IPS-20b (cell line): ENCODE measurements at regions not wholly inside any gene's neighbourhood (a gene's known extent, or its start where the extent isn't known, plus 50 kb on each side); places are given as distances from the start of the nearest gene placed in this dataset.

ENCODE experiments used
- H3K27ac ChIP-seq: one replicate; pipeline ENCODE4 v1.5.1; 2013; ENCODE audit warnings: low read length
- H3K27me3 ChIP-seq: 2 replicates; pipeline ENCODE4 v1.6.1; 2013; ENCODE audit warnings: mild to moderate bottlenecking, low read length, inconsistent platforms; ENCODE audit not compliant: insufficient read depth
- H3K36me3 ChIP-seq: 2 replicates; pipeline ENCODE4 v1.6.1; 2013; ENCODE audit warnings: low read depth, mild to moderate bottlenecking, inconsistent platforms, low read length, moderate library complexity; ENCODE audit not compliant: insufficient read depth
- H3K4me1 ChIP-seq: 2 replicates; pipeline ENCODE4 v1.6.1; 2013; ENCODE audit warnings: mild to moderate bottlenecking, control low read depth, inconsistent platforms, low read length, moderate library complexity; ENCODE audit not compliant: insufficient read depth
- H3K4me3 ChIP-seq: 2 replicates; pipeline ENCODE4 v1.5.1; 2013; ENCODE audit warnings: mild to moderate bottlenecking, low read length, inconsistent platforms
- H3K9ac ChIP-seq: 2 replicates; pipeline ENCODE4 v1.6.1; 2013; ENCODE audit warnings: low read depth, mild to moderate bottlenecking, inconsistent platforms, low read length, moderate library complexity
- H3K9me3 ChIP-seq: 2 replicates; pipeline ENCODE4 v1.6.1; 2013; ENCODE audit warnings: mild to moderate bottlenecking, low read depth, low read length, inconsistent platforms; ENCODE audit not compliant: insufficient read depth

- Histone ChIP-seq H3K9me3 (0 out of 2 replicates have a peak, but pooled peaks cover under 1% of the 10 kb centered on the region), H3K9ac (no peak overlapping the region), H3K4me1 (no peaks in the 10 kb centered on the region)
Observed at GRCh38 chr5:124841829-124842712, 95.6 kb upstream of the ZNF608 start.

DNA sequence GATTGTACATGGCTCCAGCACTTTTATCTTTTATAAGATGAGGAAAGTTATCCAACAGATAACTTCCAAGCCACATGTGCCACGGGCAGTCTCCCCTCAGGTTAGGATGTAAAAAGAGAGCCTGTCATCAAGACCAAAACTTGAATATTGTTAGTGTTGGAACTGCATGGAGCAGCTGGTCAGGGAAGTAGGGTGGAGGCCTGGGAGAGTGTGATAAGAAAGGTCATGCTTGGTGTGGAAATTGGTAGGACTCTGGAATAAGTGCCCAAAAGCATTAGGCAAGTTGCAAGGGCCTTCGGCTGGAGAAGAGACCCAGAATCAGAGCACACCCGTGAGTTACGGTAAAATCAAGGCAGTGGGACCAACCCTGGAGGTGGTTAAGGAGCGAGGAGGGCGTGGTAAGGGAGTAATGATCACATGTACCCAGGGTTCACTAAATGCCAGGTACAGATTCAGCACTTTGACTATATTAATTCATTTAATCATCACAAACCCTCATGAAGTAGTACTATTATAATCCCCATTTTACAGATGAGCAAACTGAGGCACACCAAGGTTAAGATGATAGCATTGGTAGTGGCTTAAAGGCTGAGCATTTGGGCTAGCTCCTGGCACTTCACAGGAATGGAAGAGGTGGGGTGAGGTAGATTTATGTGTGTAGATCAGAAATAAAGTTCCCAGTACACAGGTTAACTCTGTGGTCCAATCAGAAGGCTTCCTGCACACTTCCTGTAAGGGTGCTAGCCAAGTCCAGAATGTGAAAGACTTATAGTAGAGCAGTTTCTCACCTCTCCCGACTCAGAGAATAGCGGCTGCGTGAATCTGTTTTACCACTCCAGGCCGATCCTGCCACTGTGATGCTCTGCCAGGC is 96.5 kb upstream of the ZNF608 start:
- H3K27me3 ChIP-seq: no peaks in the 10 kb centered on the region
- no peak overlapping the region for H3K9ac ChIP-seq
- no peak overlapping the region for H3K4me3 ChIP-seq
- H3K9me3 ChIP-seq: no peaks in the 10 kb centered on the region
- H3K27ac ChIP-seq: no peak overlapping the region
- no peaks in the 10 kb centered on the region for H3K4me1 ChIP-seq
- no peaks in the 10 kb centered on the region for H3K36me3 ChIP-seq

More at GRCh38 chr5:124841829-124842712, 95.6 kb upstream of the ZNF608 start:
- no peaks in the 10 kb centered on the region for H3K36me3 ChIP-seq
- no peak overlapping the region for H3K27ac ChIP-seq
- H3K4me3 ChIP-seq: no peak overlapping the region
- H3K27me3 ChIP-seq: no peaks in the 10 kb centered on the region

- no peak overlapping the region for H3K4me3 ChIP-seq
- H3K27ac ChIP-seq: no peak overlapping the region
- H3K9ac ChIP-seq: no peak overlapping the region
- no peaks in the 10 kb centered on the region for H3K27me3 ChIP-seq
- H3K9me3 ChIP-seq: no peaks in the 10 kb centered on the region
- H3K36me3 ChIP-seq: no peaks in the 10 kb centered on the region
- no peaks in the 10 kb centered on the region for H3K4me1 ChIP-seq
Observed at GRCh38 chr5:124843596-124843899, 97.1 kb upstream of the ZNF608 start.

- Histone ChIP-seq H3K9me3 (no peaks in the 10 kb centered on the region), H3K36me3 (no peaks in the 10 kb centered on the region), H3K27me3 (no peaks in the 10 kb centered on the region), H3K4me3 (no peak overlapping the region), H3K4me1 (no peaks in the 10 kb centered on the region), H3K9ac (no peak overlapping the region), H3K27ac (no peak overlapping the region)
Observed at GRCh38 chr5:124844371-124844920, 98.0 kb upstream of the ZNF608 start.

DNA sequence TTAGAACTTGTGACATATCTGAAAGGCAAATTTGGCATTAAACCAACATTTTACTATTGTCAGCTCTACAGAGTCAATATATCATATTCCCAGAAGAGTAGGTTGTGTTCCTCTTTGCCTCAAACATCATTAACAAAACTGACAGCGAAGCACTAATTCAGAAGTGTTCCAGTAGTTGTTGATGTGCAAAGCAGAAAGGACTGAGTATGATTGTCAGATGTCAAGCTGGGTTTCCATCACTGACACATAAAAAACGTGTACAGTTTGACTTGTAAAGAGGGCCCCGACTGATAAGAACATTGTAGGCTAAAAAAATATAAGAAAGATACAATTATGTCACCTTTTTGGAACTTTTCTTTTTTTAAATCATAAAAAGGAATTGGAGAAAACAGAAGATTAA is 101.5 kb upstream of the ZNF608 start:
- no peak overlapping the region for H3K4me3 ChIP-seq
- no peaks in the 10 kb centered on the region for H3K27me3 ChIP-seq
- no peak overlapping the region for H3K27ac ChIP-seq
- H3K4me1 ChIP-seq: no peaks in the 10 kb centered on the region
- H3K9ac ChIP-seq: no peak overlapping the region
- H3K36me3 ChIP-seq: no peaks in the 10 kb centered on the region
- no peaks in the 10 kb centered on the region for H3K9me3 ChIP-seq

- Histone ChIP-seq H3K36me3 (no peaks in the 10 kb centered on the region), H3K27me3 (no peaks in the 10 kb centered on the region), H3K4me3 (no peak overlapping the region), H3K9me3 (no peaks in the 10 kb centered on the region), H3K27ac (no peak overlapping the region), H3K9ac (no peak overlapping the region), H3K4me1 (no peaks in the 10 kb centered on the region)
Observed at GRCh38 chr5:124849774-124850173, 103.3 kb upstream of the ZNF608 start.

- H3K9ac ChIP-seq: no peak overlapping the region
- no peaks in the 10 kb centered on the region for H3K27me3 ChIP-seq
- no peaks in the 10 kb centered on the region for H3K36me3 ChIP-seq
- no peaks in the 10 kb centered on the region for H3K4me1 ChIP-seq
- no peaks in the 10 kb centered on the region for H3K9me3 ChIP-seq
- no peak overlapping the region for H3K4me3 ChIP-seq
- H3K27ac ChIP-seq: no peak overlapping the region
Observed at GRCh38 chr5:124856726-124857125, 110.3 kb upstream of the ZNF608 start.

DNA sequence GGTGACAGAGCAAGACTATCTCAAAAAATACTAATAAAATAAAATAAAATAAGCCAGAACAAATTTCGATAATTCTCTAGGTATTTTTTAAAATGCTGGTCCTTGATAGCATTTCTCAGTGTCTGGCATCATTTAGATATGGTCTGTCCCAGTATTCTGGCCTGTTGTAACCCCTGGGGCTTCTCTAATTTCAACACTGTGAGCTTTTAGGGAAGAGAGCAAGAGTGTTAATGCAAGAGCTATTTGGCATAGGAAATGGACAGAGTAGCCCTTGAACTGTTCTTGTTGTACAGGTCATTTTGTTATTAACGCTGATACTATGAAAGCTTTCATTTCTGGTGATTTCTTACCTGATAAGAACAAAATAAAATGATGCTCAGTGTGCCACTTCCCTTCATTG is 112.2 kb upstream of the ZNF608 start:
- Histone ChIP-seq H3K4me1 (no peaks in the 10 kb centered on the region), H3K36me3 (no peaks in the 10 kb centered on the region), H3K9ac (no peak overlapping the region), H3K4me3 (no peak overlapping the region), H3K27me3 (no peaks in the 10 kb centered on the region), H3K9me3 (no peaks in the 10 kb centered on the region), H3K27ac (no peak overlapping the region)

DNA sequence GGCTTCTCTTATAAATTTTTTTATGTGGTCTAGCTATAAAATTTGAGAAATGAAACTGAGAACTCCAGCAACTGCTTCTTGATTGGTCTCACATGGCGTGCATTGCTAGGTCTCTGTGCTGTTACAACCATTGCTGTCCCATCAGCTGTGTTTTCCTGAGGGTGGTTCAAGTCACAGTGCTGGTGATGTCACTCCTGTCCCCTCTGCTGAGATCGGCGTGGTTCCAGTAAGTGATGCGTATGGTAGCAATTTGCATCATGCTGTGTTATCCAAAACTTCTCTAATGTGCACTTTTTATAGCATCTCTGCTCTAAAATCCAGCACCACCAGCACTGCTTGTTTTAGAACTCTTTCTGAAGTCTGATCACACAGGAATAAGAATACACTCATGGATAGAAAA is 112.6 kb upstream of the ZNF608 start:
- H3K4me1 ChIP-seq: no peaks in the 10 kb centered on the region
- H3K9ac ChIP-seq: no peak overlapping the region
- no peak overlapping the region for H3K4me3 ChIP-seq

GRCh38 chr5:124859556-124860290 is 113.3 kb upstream of the ZNF608 start:
- Histone ChIP-seq H3K27ac (no peak overlapping the region), H3K27me3 (no peaks in the 10 kb centered on the region), H3K9ac (no peak overlapping the region), H3K9me3 (no peaks in the 10 kb centered on the region), H3K4me3 (no peak overlapping the region), H3K36me3 (no peaks in the 10 kb centered on the region), H3K4me1 (no peaks in the 10 kb centered on the region)

More for the DNA sequence above, 112.6 kb upstream of the ZNF608 start:
- H3K27me3 ChIP-seq: no peaks in the 10 kb centered on the region
- H3K27ac ChIP-seq: no peak overlapping the region
- H3K36me3 ChIP-seq: no peaks in the 10 kb centered on the region
- H3K9me3 ChIP-seq: no peaks in the 10 kb centered on the region

- Histone ChIP-seq H3K27ac (no peak overlapping the region), H3K4me3 (no peak overlapping the region), H3K4me1 (no peaks in the 10 kb centered on the region), H3K9me3 (no peaks in the 10 kb centered on the region), H3K27me3 (no peaks in the 10 kb centered on the region), H3K36me3 (no peaks in the 10 kb centered on the region), H3K9ac (no peak overlapping the region)
Observed at GRCh38 chr5:124860291-124860655, 113.8 kb upstream of the ZNF608 start.
